K562 (cell line): ENCODE measurements at regions not wholly inside any gene's neighbourhood (a gene's known extent, or its start where the extent isn't known, plus 50 kb on each side); places are given as distances from the start of the nearest gene placed in this dataset.

Source experiments
- ATAC-seq: fragments of 200-7000 bp; cut with Tn5 transposase; 3 replicates; pipeline ENCODE4 v1.9.1; 2020; ENCODE audit warnings: moderate library complexity
- BruUV-seq: library from RNA; stranded (reverse); fragments of 400-500 nt; replicated peaks from 2 replicates; lab custom pipeline; 2021; lab: Mats Ljungman, UMichigan
- CTCF ChIA-PET: fragments of 300-600 bp; formaldehyde crosslinking; extraction: SDS; loops from one replicate; lab custom pipeline; 2021; ENCODE audit warnings: low intra/inter-chr PET ratio; lab: Yijun Ruan, JAX
- POLR2A ChIA-PET: fragments of 300-600, 350-650 bp; sonication (Branson Sonifier 250); formaldehyde crosslinking; extraction: SDS; loops from one replicate; lab custom pipeline; 2021; ENCODE audit warnings: antibody characterized with exemption, inconsistent platforms; lab: Yijun Ruan, JAX
- DNase-seq, 4 experiments: peaks; one replicate each; pipeline versions ENCODE4 v3.0.0 to v3.0.0-alpha.2; 2011 to 2018; ENCODE audit warnings: low spot score in 3 of 4, mixed read lengths in 3 of 4; ENCODE audit errors: extremely low read depth in 1 of 4
- FAIRE-seq: peaks from 2 replicates; lab custom pipeline; 2011; peaks lifted over from hg19 to GRCh38; lab: Jason Lieb, UNC
- H2AFZ ChIP-seq: 2 replicates; pipeline ENCODE4 v1.6.0; 2011; ENCODE audit warnings: low read depth, low read length, control low read depth, inconsistent platforms
- H3K27ac ChIP-seq: fragments of 200-600 bp; 3 replicates; pipeline ENCODE4 v1.8.0; 2011; ENCODE audit warnings: low read depth, mild to moderate bottlenecking, control low read depth, inconsistent platforms, low read length, moderate library complexity, mixed read lengths; ENCODE audit errors: extremely low read depth
- H3K27me3 ChIP-seq, 2 experiments: fragments of 300-600 bp in 1 of 2; 2 replicates in 1 of 2; 3 replicates in 1 of 2; pipeline versions ENCODE4 v1.6.0 to v1.8.0; 2011; ENCODE audit warnings: inconsistent platforms in 2 of 2, low read length in 2 of 2, mild to moderate bottlenecking in 1 of 2, mixed read lengths in 1 of 2, moderate library complexity in 1 of 2; ENCODE audit not compliant: control insufficient read depth in 2 of 2, insufficient read depth in 2 of 2
- H3K36me3 ChIP-seq: fragments of 300-600 bp; 3 replicates; pipeline ENCODE4 v1.8.0; 2011; ENCODE audit warnings: mild to moderate bottlenecking, low read length, inconsistent platforms; ENCODE audit not compliant: control insufficient read depth, insufficient read depth
- H3K4me1 ChIP-seq, 2 experiments: fragments of 200-600 bp in 1 of 2; replicated peaks in 1 of 2; 2 replicates in 1 of 2; 3 replicates in 1 of 2; pipeline versions ENCODE4 v1.5.1 to v1.8.0; 2011; ENCODE audit warnings: inconsistent platforms in 2 of 2, low read length in 2 of 2, mild to moderate bottlenecking in 1 of 2, mixed read lengths in 1 of 2, moderate library complexity in 1 of 2; ENCODE audit not compliant: control insufficient read depth in 2 of 2, insufficient read depth in 2 of 2
- H3K4me2 ChIP-seq: 2 replicates; pipeline ENCODE4 v1.6.1; 2011; ENCODE audit warnings: low read length, control low read depth, inconsistent platforms, mixed read lengths; ENCODE audit not compliant: insufficient read depth
- H3K4me3 ChIP-seq: fragments of 200-600 bp; sonication (generic), shearing (Covaris generic); 2 replicates; pipeline ENCODE4 v1.5.1; 2016; ENCODE audit warnings: control low read depth, inconsistent platforms
- H3K79me2 ChIP-seq: fragments of 200-600 bp; 3 replicates; pipeline ENCODE4 v1.8.0; 2011; ENCODE audit warnings: low read length, inconsistent platforms; ENCODE audit not compliant: control insufficient read depth, insufficient read depth
- H3K9ac ChIP-seq, 2 experiments: 2 replicates each; pipeline versions ENCODE4 v1.6.0 to v1.6.1; 2011; ENCODE audit warnings: low read depth in 2 of 2, low read length in 2 of 2, control low read depth in 1 of 2, inconsistent platforms in 1 of 2, mild to moderate bottlenecking in 1 of 2, mixed read lengths in 1 of 2; ENCODE audit not compliant: insufficient read depth in 1 of 2
- H3K9me1 ChIP-seq: one replicate; pipeline ENCODE4 v1.6.0; 2011; ENCODE audit warnings: inconsistent platforms, mild to moderate bottlenecking, low read length, moderate library complexity; ENCODE audit not compliant: control insufficient read depth, insufficient read depth
- H3K9me3 ChIP-seq: replicated peaks from 2 replicates; pipeline ENCODE4 v1.5.1; 2011; ENCODE audit warnings: low read depth, low read length, inconsistent platforms; ENCODE audit not compliant: control insufficient read depth, insufficient read depth
- H4K20me1 ChIP-seq: replicated peaks from 2 replicates; pipeline ENCODE4 v1.6.1; 2011; ENCODE audit warnings: low read length, inconsistent platforms, mixed read lengths; ENCODE audit not compliant: control insufficient read depth, insufficient read depth
- ATF4 ChIP-seq: fragments of 450-650 bp; formaldehyde crosslinking; IDR thresholded peaks from 2 replicates; pipeline ENCODE4 v1.4.0; 2022; ENCODE audit warnings: mild to moderate bottlenecking, moderate library complexity
- CREB1 ChIP-seq, 2 experiments: sonication (generic) in 1 of 2; formaldehyde crosslinking in 1 of 2; IDR thresholded peaks; 2 replicates each; pipeline versions ENCODE4 v1.6.1 to v1.8.0; 2012 to 2022; ENCODE audit warnings: inconsistent platforms in 1 of 2, mild to moderate bottlenecking in 1 of 2, missing genetic modification reagents in 1 of 2, moderate library complexity in 1 of 2
- MCM5 ChIP-seq: fragments of 450-650 bp; IDR thresholded peaks from 2 replicates; pipeline ENCODE4 v1.6.1; 2016; ENCODE audit warnings: low read depth
- PML ChIP-seq: IDR thresholded peaks from 2 replicates; pipeline ENCODE4 v1.6.1; 2012; ENCODE audit warnings: low read length, inconsistent platforms
- POLR2B ChIP-seq: fragments of 450-650 bp; IDR thresholded peaks from 2 replicates; pipeline ENCODE4 v1.6.1; 2018; ENCODE audit warnings: low read depth; ENCODE audit not compliant: partially characterized antibody
- POLR3G ChIP-seq: IDR thresholded peaks from 2 replicates; pipeline ENCODE4 v1.6.1; 2011; ENCODE audit not compliant: insufficient read length, insufficient replicate concordance; ENCODE audit errors: extremely low read depth
- PURB ChIP-seq: sonication (generic); formaldehyde crosslinking; IDR thresholded peaks from 2 replicates; pipeline ENCODE4 v1.9.0; 2021; ENCODE audit warnings: low read depth, mild to moderate bottlenecking, missing genetic modification reagents
- SMARCC2 ChIP-seq: fragments of 450-650 bp; IDR thresholded peaks from 2 replicates; pipeline ENCODE4 v1.6.1; 2017; ENCODE audit warnings: antibody characterized with exemption, moderate library complexity, mild to moderate bottlenecking, low read depth
- SP2 ChIP-seq: IDR thresholded peaks from 2 replicates; pipeline ENCODE4 v1.6.1; 2011; ENCODE audit warnings: mild to moderate bottlenecking, low read depth, low read length, moderate library complexity; ENCODE audit not compliant: poor library complexity, severe bottlenecking; ENCODE audit errors: extremely low read depth
- TCF7 ChIP-seq: sonication (generic); IDR thresholded peaks from 2 replicates; pipeline ENCODE4 v1.6.1; 2016; ENCODE audit warnings: antibody characterized with exemption, borderline replicate concordance
- TRIM25 ChIP-seq: fragments of 450-650 bp; IDR thresholded peaks from 2 replicates; pipeline ENCODE4 v1.7.0; 2016; ENCODE audit warnings: borderline replicate concordance
- ZBTB5 ChIP-seq: fragments of 450-650 bp; IDR thresholded peaks from 2 replicates; pipeline ENCODE4 v1.6.1; 2017; ENCODE audit warnings: antibody characterized with exemption
- ZNF316 ChIP-seq: fragments of 450-650 bp; IDR thresholded peaks from 2 replicates; pipeline ENCODE4 v1.6.1; 2016
- WGBS: fragments of 100-300 bp; shearing (Covaris generic); methylation state at CpG from one replicate; pipeline ENCODE4 v1.1.6; 2016; ENCODE audit warnings: low coverage, mixed read lengths; ENCODE audit not compliant: insufficient coverage; ENCODE audit errors: missing lambda C conversion rate; 5-methylcytosine and 5-hydroxymethylcytosine counted together
- in situ Hi-C: fragments of 300-500 bp; cut with MboI; formaldehyde crosslinking; loops from 4 replicates; pipeline ENCODE4 v1.15.0; 2018; ENCODE audit warnings: inconsistent platforms, mixed read lengths
- intact Hi-C: fragments of 100-400 bp; cut with micrococcal nuclease; formaldehyde crosslinking; loops from 2 replicates; pipeline ENCODE4 v1.14.2; 2022

GRCh38 chr3:192068464-192069254 lies 607.7 kb downstream of the PYDC2 start:
- FAIRE-seq = no peak
- no peaks in the 10 kb centered on the region for H3K27me3 ChIP-seq
- TF ChIP-seq SMARCC2 (no peak), POLR2B (no peak), CREB1 (IDR thresholded peaks at IDR 0.05) (no peak), CREB1 (CRISPR knock-in tag; IDR thresholded peaks at IDR 0.05) (no peak), SP2 (no peak), TCF7 (no peak), MCM5 (no peak), PML (no peak), ATF4 (CRISPR knock-in tag) (no peak), ZNF316 (no peak), ZBTB5 (no peak), POLR3G (no peak), TRIM25 (no peak), PURB (no peak)
- TF ChIP-seq, all 486 proteins: peak for 0
- H3K4me3 ChIP-seq = no peak overlapping the region
- WGBS = 0% methylated on average over 3 of the region's 3 CpGs
- in situ Hi-C loops (no loop called here), intact Hi-C loops (no loop called here)
- no peak overlapping the region for H3K4me2 ChIP-seq
- H3K36me3 ChIP-seq = no peaks in the 10 kb centered on the region
- H3K9ac ChIP-seq = no peak overlapping the region
- no peaks in the 10 kb centered on the region for H3K79me2 ChIP-seq
- H3K9me1 ChIP-seq = no peaks in the 10 kb centered on the region
- BruUV-seq = no TSS peak
- no peak overlapping the region for H3K27ac ChIP-seq
- H3K4me1 ChIP-seq = no peaks in the 10 kb centered on the region
- no peak overlapping the region for H2AFZ ChIP-seq
- ChIA-PET POLR2A (no interaction called here), CTCF (no interaction called here)
- H3K9me3 ChIP-seq = no peaks in the 10 kb centered on the region
- no peak for DNase-seq
- no peaks in the 10 kb centered on the region for H4K20me1 ChIP-seq
- no peak for ATAC-seq
